Gastrocnemius medialis (tissue), 4 donors: ENCODE measurements at regions not wholly inside any gene's neighbourhood (a gene's known extent, or its start where the extent isn't known, plus 50 kb on each side); places are given as distances from the start of the nearest gene placed in this dataset.

Source experiments
- CTCF ChIP-seq, 5 experiments: fragments of 450-650 bp in 3 of 5; fragments of 200-600 bp in 2 of 5; sonication (generic) in 2 of 5; IDR thresholded peaks in 4 of 5; conservative IDR thresholded peaks in 1 of 5; 1 replicate in 4 of 5; 2 replicates in 1 of 5; pipeline ENCODE4 v1.5.1; 2016 to 2019; ENCODE audit warnings: antibody characterized with exemption in 5 of 5, mild to moderate bottlenecking in 3 of 5, moderate library complexity in 3 of 5
- POLR2A ChIP-seq, 2 donors: fragments of 450-650 bp; IDR thresholded peaks; one replicate each; pipeline ENCODE4 v1.6.1; 2017; ENCODE audit warnings: antibody characterized with exemption in 2 of 2, mild to moderate bottlenecking in 2 of 2, moderate library complexity in 2 of 2

DNA sequence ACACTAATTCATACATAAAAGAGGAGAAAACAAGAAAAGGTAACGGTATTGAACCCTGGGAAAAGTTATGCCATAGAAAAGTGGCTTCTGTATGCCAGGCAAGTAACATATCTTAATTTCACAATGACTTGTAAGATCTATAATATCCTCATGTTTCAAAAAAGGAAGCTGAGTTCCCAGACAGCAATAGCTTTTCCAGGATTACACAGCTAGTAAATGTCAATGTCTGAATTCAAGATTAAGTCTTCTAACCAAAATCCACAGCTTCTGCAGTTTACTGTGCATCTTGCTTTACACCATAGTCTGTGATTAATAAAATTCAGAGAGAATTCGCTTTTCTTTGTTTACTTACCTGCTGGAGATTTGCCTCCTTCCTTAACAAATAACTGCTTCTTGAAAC is 55.8 kb upstream of the GAB1 start:
- TF ChIP-seq CTCF (IDR thresholded peaks at IDR 0.05 in 4 of 5, conservative IDR thresholded peaks at IDR 0.05 in 1 of 5) (no peak), POLR2A (IDR thresholded peaks at IDR 0.05) (no peak)
